Thyroid gland (tissue), 4 donors: ENCODE measurements at regions not wholly inside any gene's neighbourhood (a gene's known extent, or its start where the extent isn't known, plus 50 kb on each side); places are given as distances from the start of the nearest gene placed in this dataset.

Experiments used
- CTCF ChIP-seq, 6 experiments: fragments of 200-600 bp in 3 of 6; fragments of 450-650 bp in 3 of 6; sonication (generic) in 3 of 6; IDR thresholded peaks; one replicate each; pipeline ENCODE4 v1.5.1; 2016 to 2019; ENCODE audit warnings: antibody characterized with exemption in 6 of 6, mild to moderate bottlenecking in 2 of 6, inconsistent platforms in 1 of 6, moderate library complexity in 1 of 6
- POLR2A ChIP-seq, 2 donors: fragments of 450-650 bp; IDR thresholded peaks; one replicate each; pipeline ENCODE4 v1.6.1; 2017; ENCODE audit warnings: antibody characterized with exemption in 2 of 2, mild to moderate bottlenecking in 2 of 2, moderate library complexity in 1 of 2

- no peak for TF ChIP-seq POLR2A (IDR thresholded peaks at IDR 0.05)
- TF ChIP-seq CTCF (IDR thresholded peaks at IDR 0.05) = no peak
These were observed 1485.1 kb downstream of the EFNA5 start for GRCh38 chr5:106185661-106186081.
